K562 (cell line): ENCODE measurements at regions not wholly inside any gene's neighbourhood (a gene's known extent, or its start where the extent isn't known, plus 50 kb on each side); places are given as distances from the start of the nearest gene placed in this dataset.

Experiments used
- BCOR ChIP-seq: fragments of 450-650 bp; IDR thresholded peaks from 2 replicates; pipeline ENCODE4 v1.6.1; 2016
- C11orf30 ChIP-seq: fragments of 450-650 bp; IDR thresholded peaks from 2 replicates; pipeline ENCODE4 v1.6.1; 2016; ENCODE audit warnings: low read depth, mild to moderate bottlenecking
- CC2D1A ChIP-seq: fragments of 450-650 bp; IDR thresholded peaks from 2 replicates; pipeline ENCODE4 v1.6.1; 2017; ENCODE audit warnings: mild to moderate bottlenecking
- GATA2 ChIP-seq: sonication (generic); formaldehyde crosslinking; IDR thresholded peaks from 2 replicates; pipeline ENCODE4 v1.4.0; 2020; ENCODE audit warnings: mild to moderate bottlenecking, missing genetic modification reagents
- HDGF ChIP-seq: fragments of 450-650 bp; IDR thresholded peaks from 2 replicates; pipeline ENCODE4 v1.6.1; 2016
- HNRNPUL1 ChIP-seq: fragments of 200-400 bp; formaldehyde crosslinking; IDR thresholded peaks from 2 replicates; pipeline ENCODE4 v1.6.1; 2017; ENCODE audit warnings: low read length
- KAT8 ChIP-seq: fragments of 450-650 bp; IDR thresholded peaks from 2 replicates; pipeline ENCODE4 v1.6.1; 2016; ENCODE audit warnings: low read depth, mild to moderate bottlenecking
- KLF10 ChIP-seq: fragments of 250-450 bp; sonication (Bioruptor Pico); IDR thresholded peaks from 2 replicates; pipeline ENCODE4 v1.6.1; 2021; ENCODE audit warnings: matching md5 sums
- KLF6 ChIP-seq: fragments of 250-450 bp; sonication (Bioruptor Pico); IDR thresholded peaks from 2 replicates; pipeline ENCODE4 v1.4.0; 2020; ENCODE audit warnings: mild to moderate bottlenecking, moderate library complexity, borderline replicate concordance
- MIER1 ChIP-seq: fragments of 450-650 bp; IDR thresholded peaks from 2 replicates; pipeline ENCODE4 v1.6.1; 2016; ENCODE audit warnings: antibody characterized with exemption, mild to moderate bottlenecking, low read depth
- NCOA4 ChIP-seq: fragments of 450-650 bp; IDR thresholded peaks from 2 replicates; pipeline ENCODE4 v1.6.1; 2018; ENCODE audit warnings: mild to moderate bottlenecking; ENCODE audit not compliant: partially characterized antibody
- PRPF4 ChIP-seq: fragments of 200-400 bp; formaldehyde crosslinking; IDR thresholded peaks from one replicate; pipeline ENCODE4 v1.6.1; 2017; ENCODE audit warnings: low read length, low read depth, mild to moderate bottlenecking; ENCODE audit not compliant: insufficient read depth, poor library complexity, severe bottlenecking
- RFX1 ChIP-seq: fragments of 450-650 bp; IDR thresholded peaks from 2 replicates; pipeline ENCODE4 v1.6.1; 2016; ENCODE audit warnings: mild to moderate bottlenecking, moderate library complexity
- SETDB1 ChIP-seq: IDR thresholded peaks from one replicate; pipeline ENCODE4 v1.6.1; 2012; ENCODE audit warnings: low read length, control low read depth, inconsistent platforms
- SPI1 ChIP-seq: IDR thresholded peaks from 2 replicates; pipeline ENCODE4 v1.6.1; 2011; ENCODE audit warnings: low read depth, low read length, control low read depth, borderline replicate concordance
- TEAD4 ChIP-seq, 2 experiments: sonication (generic) in 1 of 2; formaldehyde crosslinking in 1 of 2; IDR thresholded peaks; 2 replicates each; pipeline versions ENCODE4 v1.6.1 to v1.8.0; 2012 to 2022; ENCODE audit warnings: borderline replicate concordance in 1 of 2, inconsistent platforms in 1 of 2, low read length in 1 of 2, mild to moderate bottlenecking in 1 of 2, missing genetic modification reagents in 1 of 2
- ZC3H4 ChIP-seq: sonication (generic); formaldehyde crosslinking; IDR thresholded peaks from 2 replicates; pipeline ENCODE4 v1.9.0; 2021; ENCODE audit warnings: missing genetic modification reagents, borderline replicate concordance
- ZFP30 ChIP-seq: fragments of 250-450 bp; sonication (Bioruptor Pico); IDR thresholded peaks from 2 replicates; pipeline ENCODE4 v1.8.0; 2022; ENCODE audit warnings: moderate library complexity, mild to moderate bottlenecking, inconsistent platforms, borderline replicate concordance
- ZNF224 ChIP-seq: sonication (generic); formaldehyde crosslinking; IDR thresholded peaks from 2 replicates; pipeline ENCODE4 v1.8.0; 2022; ENCODE audit warnings: mild to moderate bottlenecking, missing genetic modification reagents
- ZNF316 ChIP-seq: fragments of 450-650 bp; IDR thresholded peaks from 2 replicates; pipeline ENCODE4 v1.6.1; 2016
- ZNF766 ChIP-seq: fragments of 200-800 bp; sonication (Bioruptor generic); conservative IDR thresholded peaks from 2 replicates; pipeline ENCODE4 v1.6.1; 2016; ENCODE audit warnings: missing genetic modification characterization, missing compliant biosample characterization
- ZNF778 ChIP-seq: fragments of 450-650 bp; formaldehyde crosslinking; IDR thresholded peaks from 2 replicates; pipeline ENCODE4 v1.4.0; 2020; ENCODE audit warnings: mild to moderate bottlenecking, moderate library complexity
- TF ChIP-seq, protein P1 (sequence below): fragments of 450-650 bp; formaldehyde crosslinking; IDR thresholded peaks from 2 replicates; pipeline ENCODE4 v1.4.0; 2020; ENCODE audit warnings: mild to moderate bottlenecking
- TF ChIP-seq, protein P2 (sequence below): sonication (generic); formaldehyde crosslinking; IDR thresholded peaks from 2 replicates; pipeline ENCODE4 v1.8.0; 2022; ENCODE audit warnings: missing genetic modification reagents, mild to moderate bottlenecking, borderline replicate concordance
- TF ChIP-seq, protein P3 (sequence below): fragments of 250-450 bp; sonication (Bioruptor Pico); IDR thresholded peaks from 2 replicates; pipeline ENCODE4 v1.4.0; 2020; ENCODE audit warnings: mild to moderate bottlenecking

DNA sequence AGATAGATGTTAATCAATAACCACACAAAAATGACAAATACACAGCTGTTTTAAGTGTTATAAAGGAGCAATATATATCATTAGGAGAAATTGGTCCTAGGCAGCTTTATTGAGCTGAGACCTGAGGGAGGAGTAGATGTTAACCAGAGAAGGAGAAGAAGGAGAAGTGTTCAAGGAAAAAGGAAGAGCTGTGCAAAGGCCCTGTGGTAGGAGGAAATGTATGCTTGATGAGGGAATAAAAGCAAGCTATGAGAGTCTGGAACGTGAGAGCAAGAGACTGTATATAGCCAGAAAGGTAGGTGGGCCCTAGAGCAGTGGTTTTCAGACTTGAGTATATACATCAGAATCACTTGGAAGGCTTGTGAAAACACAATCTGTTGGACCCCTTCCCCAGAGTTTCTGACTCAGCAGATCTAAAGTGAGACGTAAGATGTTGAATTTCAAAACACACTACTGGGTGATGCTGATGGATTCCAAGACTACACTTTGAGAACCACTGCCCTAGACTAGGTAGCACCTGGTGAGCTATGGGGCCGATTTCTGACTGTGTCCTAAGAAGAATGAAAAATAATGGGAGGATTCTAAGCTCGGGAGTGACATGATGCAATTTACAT is 342.3 kb upstream of the ADAMTS9 start (continued):
- TF ChIP-seq PRPF4 = no peak
- no peak for TF ChIP-seq NCOA4
- TF ChIP-seq ZNF766 (CRISPR knock-in tag) = no peak
- TF ChIP-seq ZNF778 (CRISPR knock-in tag) = no peak
- TF ChIP-seq MIER1 = no peak
- TF ChIP-seq KAT8 = no peak
- TF ChIP-seq, protein P1, sequence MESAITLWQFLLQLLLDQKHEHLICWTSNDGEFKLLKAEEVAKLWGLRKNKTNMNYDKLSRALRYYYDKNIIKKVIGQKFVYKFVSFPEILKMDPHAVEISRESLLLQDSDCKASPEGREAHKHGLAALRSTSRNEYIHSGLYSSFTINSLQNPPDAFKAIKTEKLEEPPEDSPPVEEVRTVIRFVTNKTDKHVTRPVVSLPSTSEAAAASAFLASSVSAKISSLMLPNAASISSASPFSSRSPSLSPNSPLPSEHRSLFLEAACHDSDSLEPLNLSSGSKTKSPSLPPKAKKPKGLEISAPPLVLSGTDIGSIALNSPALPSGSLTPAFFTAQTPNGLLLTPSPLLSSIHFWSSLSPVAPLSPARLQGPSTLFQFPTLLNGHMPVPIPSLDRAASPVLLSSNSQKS (CRISPR knock-in tag) = no peak
- no peak for TF ChIP-seq SPI1
- 0 out of 2 replicates have a peak, but pooled peaks have one; percentile 28 for TF ChIP-seq HDGF
- no peak for TF ChIP-seq KLF6 (CRISPR knock-in tag)
- peak; percentile 95 for TF ChIP-seq BCOR
- TF ChIP-seq, protein P2, sequence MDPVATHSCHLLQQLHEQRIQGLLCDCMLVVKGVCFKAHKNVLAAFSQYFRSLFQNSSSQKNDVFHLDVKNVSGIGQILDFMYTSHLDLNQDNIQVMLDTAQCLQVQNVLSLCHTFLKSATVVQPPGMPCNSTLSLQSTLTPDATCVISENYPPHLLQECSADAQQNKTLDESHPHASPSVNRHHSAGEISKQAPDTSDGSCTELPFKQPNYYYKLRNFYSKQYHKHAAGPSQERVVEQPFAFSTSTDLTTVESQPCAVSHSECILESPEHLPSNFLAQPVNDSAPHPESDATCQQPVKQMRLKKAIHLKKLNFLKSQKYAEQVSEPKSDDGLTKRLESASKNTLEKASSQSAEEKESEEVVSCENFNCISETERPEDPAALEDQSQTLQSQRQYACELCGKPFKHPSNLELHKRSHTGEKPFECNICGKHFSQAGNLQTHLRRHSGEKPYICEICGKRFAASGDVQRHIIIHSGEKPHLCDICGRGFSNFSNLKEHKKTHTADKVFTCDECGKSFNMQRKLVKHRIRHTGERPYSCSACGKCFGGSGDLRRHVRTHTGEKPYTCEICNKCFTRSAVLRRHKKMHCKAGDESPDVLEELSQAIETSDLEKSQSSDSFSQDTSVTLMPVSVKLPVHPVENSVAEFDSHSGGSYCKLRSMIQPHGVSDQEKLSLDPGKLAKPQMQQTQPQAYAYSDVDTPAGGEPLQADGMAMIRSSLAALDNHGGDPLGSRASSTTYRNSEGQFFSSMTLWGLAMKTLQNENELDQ (CRISPR knock-in tag) = no peak
- TF ChIP-seq CC2D1A = no peak
- peak; percentile 76 for TF ChIP-seq ZNF316
- no peak for TF ChIP-seq ZFP30 (CRISPR knock-in tag)
- no peak for TF ChIP-seq ZC3H4
- TF ChIP-seq, protein P3, sequence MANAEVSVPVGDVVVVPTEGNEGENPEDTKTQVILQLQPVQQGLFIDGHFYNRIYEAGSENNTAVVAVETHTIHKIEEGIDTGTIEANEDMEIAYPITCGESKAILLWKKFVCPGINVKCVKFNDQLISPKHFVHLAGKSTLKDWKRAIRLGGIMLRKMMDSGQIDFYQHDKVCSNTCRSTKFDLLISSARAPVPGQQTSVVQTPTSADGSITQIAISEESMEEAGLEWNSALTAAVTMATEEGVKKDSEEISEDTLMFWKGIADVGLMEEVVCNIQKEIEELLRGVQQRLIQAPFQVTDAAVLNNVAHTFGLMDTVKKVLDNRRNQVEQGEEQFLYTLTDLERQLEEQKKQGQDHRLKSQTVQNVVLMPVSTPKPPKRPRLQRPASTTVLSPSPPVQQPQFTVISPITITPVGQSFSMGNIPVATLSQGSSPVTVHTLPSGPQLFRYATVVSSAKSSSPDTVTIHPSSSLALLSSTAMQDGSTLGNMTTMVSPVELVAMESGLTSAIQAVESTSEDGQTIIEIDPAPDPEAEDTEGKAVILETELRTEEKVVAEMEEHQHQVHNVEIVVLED (CRISPR knock-in tag) = no peak
- no peak for TF ChIP-seq HNRNPUL1
- no peak for TF ChIP-seq KLF10
- TF ChIP-seq ZNF224 (CRISPR knock-in tag) = no peak
- TF ChIP-seq TEAD4 (IDR thresholded peaks at IDR 0.05; ENCODE audit: low read length) = no peak
- TF ChIP-seq TEAD4 (CRISPR knock-in tag; IDR thresholded peaks at IDR 0.05; ENCODE audit: borderline replicate concordance) = no peak
- TF ChIP-seq GATA2 (CRISPR knock-in tag) = no peak
- no peak for TF ChIP-seq SETDB1
- TF ChIP-seq C11orf30 = peak; percentile 57; the same call in 1 of the 2 replicates
- no peak for TF ChIP-seq RFX1
